ENCODE measurements at regions not wholly inside any gene's neighbourhood (a gene's known extent, or its start where the extent isn't known, plus 50 kb on each side); places are given as distances from the start of the nearest gene placed in this dataset.
A peak's percentile ranks its signal among the peaks of the same experiment; 100 is the strongest.
"Not testable (repeated sequence)": the region's sequence is repeated elsewhere in the genome, so short reads cannot be mapped to it uniquely, and the experiment has no call there.

GRCh38 chr12:10453-10852, 56.1 kb upstream of the IQSEC3 start:
- no CpG with 5 or more reads among the region's 43 CpGs for WGBS (ENCODE audit: insufficient coverage, low lambda C conversion rate)
- H3K27ac ChIP-seq (ENCODE audit: low read length); DNase-seq; H3K4me1 ChIP-seq (ENCODE audit: control insufficient read depth, insufficient read depth, low read length); H3K36me3 ChIP-seq (ENCODE audit: control insufficient read depth, insufficient read depth, low read length); H3K4me3 ChIP-seq (ENCODE audit: low read length); H3K27me3 ChIP-seq (ENCODE audit: control insufficient read depth, insufficient read depth, low read length); H3K9me3 ChIP-seq (ENCODE audit: control insufficient read depth, low read depth, low read length): not testable (repeated sequence)

DNA sequence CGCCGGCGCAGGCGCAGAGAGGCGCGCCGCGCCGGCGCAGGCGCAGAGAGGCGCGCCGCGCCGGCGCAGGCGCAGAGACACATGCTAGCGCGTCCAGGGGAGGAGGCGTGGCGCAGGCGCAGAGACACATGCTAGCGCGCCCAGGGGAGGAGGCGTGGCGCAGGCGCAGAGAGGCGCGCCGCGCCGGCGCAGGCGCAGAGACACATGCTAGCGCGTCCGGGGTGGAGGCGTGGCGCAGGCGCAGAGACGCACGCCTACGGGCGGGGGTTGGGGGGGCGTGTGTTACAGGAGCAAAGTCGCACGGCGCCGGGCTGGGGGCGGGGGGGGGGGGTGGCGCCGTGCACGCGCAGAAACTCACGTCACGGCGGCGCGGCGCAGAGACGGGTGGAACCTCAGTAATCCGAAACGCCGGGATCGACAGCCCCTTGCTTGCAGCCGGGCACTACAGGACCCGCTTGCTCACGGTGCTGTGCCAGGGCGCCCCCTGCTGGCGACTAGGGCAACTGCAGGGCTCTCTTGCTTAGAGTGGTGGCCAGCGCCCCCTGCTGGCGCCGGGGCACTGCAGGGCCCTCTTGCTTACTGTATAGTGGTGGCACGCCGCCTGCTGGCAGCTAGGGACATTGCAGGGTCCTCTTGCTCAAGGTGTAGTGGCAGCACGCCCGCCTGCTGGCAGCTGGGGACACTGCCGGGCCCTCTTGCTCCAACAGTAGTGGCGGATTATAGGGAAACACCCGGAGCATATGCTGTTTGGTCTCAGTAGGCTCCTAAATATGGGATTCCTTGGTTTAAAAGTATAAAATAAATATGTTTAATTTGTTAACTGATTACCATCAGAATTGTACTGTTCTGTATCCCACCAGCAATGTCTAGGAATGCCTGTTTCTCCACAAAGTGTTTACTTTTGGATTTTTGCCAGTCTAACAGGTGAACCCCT, 55.4 kb upstream of the IQSEC3 start:
- H3K27ac ChIP-seq (ENCODE audit: low read length): not testable (repeated sequence)
- WGBS (ENCODE audit: insufficient coverage, low lambda C conversion rate): no CpG with 5 or more reads among the region's 81 CpGs

GRCh38 chr12:12306-12705, 54.3 kb upstream of the IQSEC3 start:
- DNase-seq; H3K4me3 ChIP-seq (ENCODE audit: low read length): not testable (repeated sequence)

More for the DNA sequence above, 55.4 kb upstream of the IQSEC3 start:
- not testable (repeated sequence) for H3K27me3 ChIP-seq (ENCODE audit: control insufficient read depth, insufficient read depth, low read length); H3K36me3 ChIP-seq (ENCODE audit: control insufficient read depth, insufficient read depth, low read length); H3K9me3 ChIP-seq (ENCODE audit: control insufficient read depth, low read depth, low read length); H3K4me3 ChIP-seq (ENCODE audit: low read length); H3K4me1 ChIP-seq (ENCODE audit: control insufficient read depth, insufficient read depth, low read length); DNase-seq

GRCh38 chr12:12725-13640, 53.6 kb upstream of the IQSEC3 start:
- not testable (repeated sequence) for H3K27me3 ChIP-seq (ENCODE audit: control insufficient read depth, insufficient read depth, low read length); DNase-seq; H3K27ac ChIP-seq (ENCODE audit: low read length); H3K36me3 ChIP-seq (ENCODE audit: control insufficient read depth, insufficient read depth, low read length); H3K4me1 ChIP-seq (ENCODE audit: control insufficient read depth, insufficient read depth, low read length); H3K4me3 ChIP-seq (ENCODE audit: low read length); H3K9me3 ChIP-seq (ENCODE audit: control insufficient read depth, low read depth, low read length)
- WGBS (ENCODE audit: insufficient coverage, low lambda C conversion rate): no CpG with 5 or more reads among the region's 16 CpGs

More at GRCh38 chr12:12306-12705, 54.3 kb upstream of the IQSEC3 start:
- H3K27ac ChIP-seq (ENCODE audit: low read length); H3K36me3 ChIP-seq (ENCODE audit: control insufficient read depth, insufficient read depth, low read length); H3K4me1 ChIP-seq (ENCODE audit: control insufficient read depth, insufficient read depth, low read length); H3K9me3 ChIP-seq (ENCODE audit: control insufficient read depth, low read depth, low read length); H3K27me3 ChIP-seq (ENCODE audit: control insufficient read depth, insufficient read depth, low read length): not testable (repeated sequence)
- no CpG with 5 or more reads among the region's 11 CpGs for WGBS (ENCODE audit: insufficient coverage, low lambda C conversion rate)

DNA sequence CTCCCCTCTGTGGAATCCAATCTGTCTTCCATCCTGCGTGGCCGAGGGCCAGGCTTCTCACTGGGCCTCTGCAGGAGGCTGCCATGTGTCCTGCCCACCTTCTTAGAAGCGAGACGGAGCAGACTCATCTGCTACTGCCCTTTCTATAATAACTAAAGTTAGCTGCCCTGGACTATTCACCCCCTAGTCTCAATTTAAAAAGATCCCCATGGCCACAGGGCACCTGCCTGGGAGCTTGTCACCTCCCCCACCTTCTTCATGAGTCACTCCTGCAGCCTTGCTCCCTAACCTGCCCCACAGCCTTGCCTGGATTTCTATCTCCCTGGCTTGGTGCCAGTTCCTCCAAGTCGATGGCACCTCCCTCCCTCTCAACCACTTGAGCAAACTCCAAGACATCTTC, 52.7 kb upstream of the IQSEC3 start:
- not testable (repeated sequence) for H3K36me3 ChIP-seq (ENCODE audit: control insufficient read depth, insufficient read depth, low read length); H3K9me3 ChIP-seq (ENCODE audit: control insufficient read depth, low read depth, low read length); H3K27me3 ChIP-seq (ENCODE audit: control insufficient read depth, insufficient read depth, low read length); H3K4me3 ChIP-seq (ENCODE audit: low read length); H3K4me1 ChIP-seq (ENCODE audit: control insufficient read depth, insufficient read depth, low read length); H3K27ac ChIP-seq (ENCODE audit: low read length)
- DNase-seq: peak; percentile 6 to 51
- no CpG with 5 or more reads among the region's 5 CpGs for WGBS (ENCODE audit: insufficient coverage, low lambda C conversion rate)

GRCh38 chr12:14696-15095, 51.9 kb upstream of the IQSEC3 start:
- no CpG with 5 or more reads among the region's 12 CpGs for WGBS (ENCODE audit: insufficient coverage, low lambda C conversion rate)
- DNase-seq; H3K4me1 ChIP-seq (ENCODE audit: control insufficient read depth, insufficient read depth, low read length); H3K4me3 ChIP-seq (ENCODE audit: low read length); H3K27ac ChIP-seq (ENCODE audit: low read length); H3K36me3 ChIP-seq (ENCODE audit: control insufficient read depth, insufficient read depth, low read length); H3K27me3 ChIP-seq (ENCODE audit: control insufficient read depth, insufficient read depth, low read length); H3K9me3 ChIP-seq (ENCODE audit: control insufficient read depth, low read depth, low read length): not testable (repeated sequence)

DNA sequence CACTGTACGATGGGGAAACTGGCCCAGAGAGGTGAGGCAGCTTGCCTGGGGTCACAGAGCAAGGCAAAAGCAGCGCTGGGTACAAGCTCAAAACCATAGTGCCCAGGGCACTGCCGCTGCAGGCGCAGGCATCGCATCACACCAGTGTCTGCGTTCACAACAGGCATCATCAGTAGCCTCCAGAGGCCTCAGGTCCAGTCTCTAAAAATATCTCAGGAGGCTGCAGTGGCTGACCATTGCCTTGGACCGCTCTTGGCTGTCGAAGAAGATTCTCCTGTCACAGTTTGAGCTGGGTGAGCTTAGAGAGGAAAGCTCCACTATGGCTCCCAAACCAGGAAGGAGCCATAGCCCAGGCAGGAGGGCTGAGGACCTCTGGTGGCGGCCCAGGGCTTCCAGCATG, 51.2 kb upstream of the IQSEC3 start:
- not testable (repeated sequence) for H3K36me3 ChIP-seq (ENCODE audit: control insufficient read depth, insufficient read depth, low read length); H3K4me3 ChIP-seq (ENCODE audit: low read length); H3K27me3 ChIP-seq (ENCODE audit: control insufficient read depth, insufficient read depth, low read length); DNase-seq; H3K9me3 ChIP-seq (ENCODE audit: control insufficient read depth, low read depth, low read length); H3K27ac ChIP-seq (ENCODE audit: low read length); H3K4me1 ChIP-seq (ENCODE audit: control insufficient read depth, insufficient read depth, low read length)
- WGBS (ENCODE audit: insufficient coverage, low lambda C conversion rate): no CpG with 5 or more reads among the region's 9 CpGs

- H3K27ac ChIP-seq (ENCODE audit: low read length); H3K36me3 ChIP-seq (ENCODE audit: control insufficient read depth, insufficient read depth, low read length); H3K4me3 ChIP-seq (ENCODE audit: low read length); H3K27me3 ChIP-seq (ENCODE audit: control insufficient read depth, insufficient read depth, low read length); H3K4me1 ChIP-seq (ENCODE audit: control insufficient read depth, insufficient read depth, low read length); H3K9me3 ChIP-seq (ENCODE audit: control insufficient read depth, low read depth, low read length); DNase-seq: not testable (repeated sequence)
- no CpG with 5 or more reads among the region's 9 CpGs for WGBS (ENCODE audit: insufficient coverage, low lambda C conversion rate)
Measured at GRCh38 chr12:16019-16418, 50.5 kb upstream of the IQSEC3 start.

DNA sequence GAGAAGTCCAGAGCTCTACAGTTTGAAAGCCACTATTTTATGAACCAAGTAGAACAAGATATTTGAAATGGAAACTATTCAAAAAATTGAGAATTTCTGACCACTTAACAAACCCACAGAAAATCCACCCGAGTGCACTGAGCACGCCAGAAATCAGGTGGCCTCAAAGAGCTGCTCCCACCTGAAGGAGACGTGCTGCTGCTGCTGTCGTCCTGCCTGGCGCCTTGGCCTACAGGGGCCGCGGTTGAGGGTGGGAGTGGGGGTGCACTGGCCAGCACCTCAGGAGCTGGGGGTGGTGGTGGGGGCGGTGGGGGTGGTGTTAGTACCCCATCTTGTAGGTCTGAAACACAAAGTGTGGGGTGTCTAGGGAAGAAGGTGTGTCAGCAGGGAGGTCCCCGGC, 50.0 kb upstream of the IQSEC3 start:
- not testable (repeated sequence) for H3K27ac ChIP-seq (ENCODE audit: low read length); H3K4me1 ChIP-seq (ENCODE audit: control insufficient read depth, insufficient read depth, low read length); H3K4me3 ChIP-seq (ENCODE audit: low read length); H3K9me3 ChIP-seq (ENCODE audit: control insufficient read depth, low read depth, low read length); H3K27me3 ChIP-seq (ENCODE audit: control insufficient read depth, insufficient read depth, low read length); DNase-seq
- peaks cover 13% of the 10 kb centered on the region for H3K36me3 ChIP-seq (ENCODE audit: control insufficient read depth, insufficient read depth, low read length)
- WGBS (ENCODE audit: insufficient coverage, low lambda C conversion rate): no CpG with 5 or more reads among the region's 9 CpGs
